DND-41 (cell line): ENCODE measurements at regions not wholly inside any gene's neighbourhood (a gene's known extent, or its start where the extent isn't known, plus 50 kb on each side); places are given as distances from the start of the nearest gene placed in this dataset.

ENCODE experiments used
- ATAC-seq: fragments of 200-7000 bp; cut with Tn5 transposase; 3 replicates; pipeline ENCODE4 v1.9.1; 2021; ENCODE audit warnings: low read depth; ENCODE audit not compliant: insufficient read depth
- DNase-seq: peaks from one replicate; pipeline ENCODE4 v3.0.0-alpha.2; 2020
- H2AFZ ChIP-seq: 2 replicates; pipeline ENCODE4 v1.6.0; 2012; ENCODE audit warnings: low read depth, low read length
- H3K27ac ChIP-seq: 2 replicates; pipeline ENCODE4 v1.5.1; 2012; ENCODE audit warnings: low read length, inconsistent platforms
- H3K27me3 ChIP-seq: fragments of 200-600 bp; sonication (generic); 2 replicates; pipeline ENCODE4 v1.6.0; 2012; ENCODE audit warnings: low read length, mild to moderate bottlenecking, inconsistent platforms; ENCODE audit not compliant: insufficient read depth, poor library complexity
- H3K36me3 ChIP-seq: 2 replicates; pipeline ENCODE4 v1.5.1; 2012; ENCODE audit warnings: low read length, inconsistent platforms; ENCODE audit not compliant: insufficient read depth
- H3K4me1 ChIP-seq: 2 replicates; pipeline ENCODE4 v1.5.1; 2012; ENCODE audit warnings: mild to moderate bottlenecking, low read length; ENCODE audit not compliant: insufficient read depth
- H3K4me2 ChIP-seq: 2 replicates; pipeline ENCODE4 v1.6.0; 2012; ENCODE audit warnings: mild to moderate bottlenecking, moderate library complexity, low read length, inconsistent platforms; ENCODE audit not compliant: insufficient read depth
- H3K4me3 ChIP-seq, 2 experiments: fragments of 200-600 bp in 1 of 2; shearing (Covaris generic) in 1 of 2; 2 replicates each; pipeline ENCODE4 v1.5.1; 2012 to 2016; ENCODE audit warnings: inconsistent platforms in 2 of 2, low read length in 2 of 2, mild to moderate bottlenecking in 2 of 2, low read depth in 1 of 2, moderate library complexity in 1 of 2
- H3K79me2 ChIP-seq: 2 replicates; pipeline ENCODE4 v1.6.0; 2012; ENCODE audit warnings: low read length, inconsistent platforms; ENCODE audit not compliant: insufficient read depth
- H3K9ac ChIP-seq: 2 replicates; pipeline ENCODE4 v1.6.0; 2012; ENCODE audit warnings: low read depth, mild to moderate bottlenecking, inconsistent platforms, low read length, moderate library complexity
- H3K9me3 ChIP-seq: 2 replicates; pipeline ENCODE4 v1.5.1; 2012; ENCODE audit warnings: low read length, moderate library complexity, mild to moderate bottlenecking, inconsistent platforms; ENCODE audit not compliant: insufficient read depth, severe bottlenecking
- H4K20me1 ChIP-seq: 2 replicates; pipeline ENCODE4 v1.6.0; 2012; ENCODE audit warnings: low read length; ENCODE audit not compliant: insufficient read depth
- EZH2 ChIP-seq: IDR thresholded peaks from 3 replicates; pipeline ENCODE4 v1.6.1; 2012; ENCODE audit warnings: borderline replicate concordance, low read depth, mild to moderate bottlenecking, moderate library complexity, low read length, inconsistent platforms; ENCODE audit not compliant: severe bottlenecking
- TF ChIP-seq, protein P1 (sequence below): IDR thresholded peaks from 2 replicates; pipeline ENCODE4 v1.5.1; 2012; ENCODE audit warnings: borderline replicate concordance, low read length, moderate library complexity, mild to moderate bottlenecking; ENCODE audit not compliant: poor library complexity, severe bottlenecking; ENCODE audit errors: extremely low read depth

DNA sequence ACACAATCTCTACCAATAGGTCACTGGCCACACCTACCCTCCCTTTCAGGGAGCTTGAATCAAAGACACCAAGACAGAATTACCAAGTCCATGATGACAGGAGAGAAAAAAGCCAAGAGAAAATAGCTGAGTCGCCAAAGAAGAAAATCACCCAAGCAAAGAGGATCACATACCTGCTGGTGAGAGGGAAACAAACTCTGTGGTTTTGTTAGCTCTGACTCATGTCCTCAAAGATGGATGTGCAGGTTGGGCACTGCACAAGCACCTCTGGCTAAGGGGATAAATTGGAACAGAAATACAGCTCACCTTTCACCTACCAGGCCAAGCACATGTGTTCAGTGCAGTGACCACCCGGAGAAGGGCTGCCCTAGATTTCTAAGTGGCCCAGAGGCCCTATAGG lies 114.8 kb downstream of the TFAP2A start:
- no peaks in the 10 kb centered on the region for H3K4me1 ChIP-seq
- H3K27ac ChIP-seq: no peak overlapping the region
- no peak for ATAC-seq
- H3K9ac ChIP-seq: no peak overlapping the region
- no peaks in the 10 kb centered on the region for H3K36me3 ChIP-seq
- no peak overlapping the region for H2AFZ ChIP-seq
- no peak overlapping the region for H3K4me2 ChIP-seq
- H3K79me2 ChIP-seq: no peaks in the 10 kb centered on the region
- no peak for DNase-seq
- H4K20me1 ChIP-seq: no peaks in the 10 kb centered on the region
- no peak overlapping the region for H3K4me3 ChIP-seq
- H3K9me3 ChIP-seq: no peaks in the 10 kb centered on the region
- no peaks in the 10 kb centered on the region for H3K27me3 ChIP-seq
- TF ChIP-seq EZH2: no peak
- TF ChIP-seq, protein P1, sequence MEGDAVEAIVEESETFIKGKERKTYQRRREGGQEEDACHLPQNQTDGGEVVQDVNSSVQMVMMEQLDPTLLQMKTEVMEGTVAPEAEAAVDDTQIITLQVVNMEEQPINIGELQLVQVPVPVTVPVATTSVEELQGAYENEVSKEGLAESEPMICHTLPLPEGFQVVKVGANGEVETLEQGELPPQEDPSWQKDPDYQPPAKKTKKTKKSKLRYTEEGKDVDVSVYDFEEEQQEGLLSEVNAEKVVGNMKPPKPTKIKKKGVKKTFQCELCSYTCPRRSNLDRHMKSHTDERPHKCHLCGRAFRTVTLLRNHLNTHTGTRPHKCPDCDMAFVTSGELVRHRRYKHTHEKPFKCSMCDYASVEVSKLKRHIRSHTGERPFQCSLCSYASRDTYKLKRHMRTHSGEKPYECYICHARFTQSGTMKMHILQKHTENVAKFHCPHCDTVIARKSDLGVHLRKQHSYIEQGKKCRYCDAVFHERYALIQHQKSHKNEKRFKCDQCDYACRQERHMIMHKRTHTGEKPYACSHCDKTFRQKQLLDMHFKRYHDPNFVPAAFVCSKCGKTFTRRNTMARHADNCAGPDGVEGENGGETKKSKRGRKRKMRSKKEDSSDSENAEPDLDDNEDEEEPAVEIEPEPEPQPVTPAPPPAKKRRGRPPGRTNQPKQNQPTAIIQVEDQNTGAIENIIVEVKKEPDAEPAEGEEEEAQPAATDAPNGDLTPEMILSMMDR: no peak

- no peaks in the 10 kb centered on the region for H3K36me3 ChIP-seq
- no peak overlapping the region for H3K27ac ChIP-seq
- H3K4me3 ChIP-seq: no peak overlapping the region
- H3K4me2 ChIP-seq: no peak overlapping the region
- no peaks in the 10 kb centered on the region for H3K9me3 ChIP-seq
- H3K27me3 ChIP-seq: no peaks in the 10 kb centered on the region
- no peaks in the 10 kb centered on the region for H3K79me2 ChIP-seq
- H2AFZ ChIP-seq: no peak overlapping the region
- H3K4me1 ChIP-seq: no peaks in the 10 kb centered on the region
- TF ChIP-seq, protein P1: no peak
- no peak for TF ChIP-seq EZH2
- ATAC-seq (no peak), DNase-seq (no peak)
- no peak overlapping the region for H3K9ac ChIP-seq
- H4K20me1 ChIP-seq: no peaks in the 10 kb centered on the region
These were observed 117.0 kb downstream of the TFAP2A start for GRCh38 chr6:10297832-10298231.

- DNase-seq (no peak), ATAC-seq (no peak)
- Histone ChIP-seq H3K27ac (no peak overlapping the region), H2AFZ (no peak overlapping the region), H3K9me3 (no peaks in the 10 kb centered on the region), H3K27me3 (no peaks in the 10 kb centered on the region), H3K79me2 (no peaks in the 10 kb centered on the region), H3K4me2 (no peak overlapping the region), H3K36me3 (no peaks in the 10 kb centered on the region), H4K20me1 (no peaks in the 10 kb centered on the region), H3K4me3 (no peak overlapping the region), H3K4me1 (no peaks in the 10 kb centered on the region), H3K9ac (no peak overlapping the region)
- TF ChIP-seq, protein P1: no peak
- no peak for TF ChIP-seq EZH2
These were observed 136.1 kb downstream of the TFAP2A start for GRCh38 chr6:10278746-10279145.
